HG03175 (cell line): ENCODE measurements at regions not wholly inside any gene's neighbourhood (a gene's known extent, or its start where the extent isn't known, plus 50 kb on each side); places are given as distances from the start of the nearest gene placed in this dataset.

ENCODE experiments used
- ATAC-seq: cut with Tn5 transposase; IDR thresholded peaks from one replicate; pipeline ENCODE4 v1.9.1; 2021; ENCODE audit warnings: mild to moderate bottlenecking, moderate library complexity; ENCODE audit not compliant: unreplicated experiment

- ATAC-seq, result no peak
Observed at GRCh38 chr1:198861636-198862035, 222.8 kb downstream of the PTPRC start.

GRCh38 chr1:198864695-198865094, 225.9 kb downstream of the PTPRC start:
- no peak for ATAC-seq

GRCh38 chr1:198865319-198865718, 226.5 kb downstream of the PTPRC start:
- no peak for ATAC-seq

GRCh38 chr1:198867182-198867581, 228.3 kb downstream of the PTPRC start:
- no peak for ATAC-seq

GRCh38 chr1:198873696-198874230, 234.9 kb downstream of the PTPRC start:
- no peak for ATAC-seq

- no peak for ATAC-seq
Observed at GRCh38 chr1:198876371-198876871, 237.6 kb downstream of the PTPRC start.

- no peak for ATAC-seq
Observed at GRCh38 chr1:198878566-198878965, 239.7 kb downstream of the PTPRC start.

- no peak for ATAC-seq
Observed at GRCh38 chr1:198879711-198880306, 241.0 kb downstream of the PTPRC start.

- no peak for ATAC-seq
Observed at GRCh38 chr1:198880397-198880796, 241.6 kb downstream of the PTPRC start.

GRCh38 chr1:198880818-198881597, 242.2 kb downstream of the PTPRC start:
- ATAC-seq, result no peak

- no peak for ATAC-seq
Observed at GRCh38 chr1:198883184-198883583, 244.3 kb downstream of the PTPRC start.

GRCh38 chr1:198887866-198888265, 249.0 kb downstream of the PTPRC start:
- no peak for ATAC-seq

- ATAC-seq, result no peak
Observed at GRCh38 chr1:198888379-198888943, 249.6 kb downstream of the PTPRC start.

- ATAC-seq, result no peak
Observed at GRCh38 chr1:198889101-198889500, 250.3 kb downstream of the PTPRC start.

- no peak for ATAC-seq
Observed at GRCh38 chr1:198889749-198890148, 250.9 kb downstream of the PTPRC start.

- no peak for ATAC-seq
Observed at GRCh38 chr1:198890214-198890930, 251.5 kb downstream of the PTPRC start.

GRCh38 chr1:198892065-198892464, 253.2 kb downstream of the PTPRC start:
- ATAC-seq, result no peak

GRCh38 chr1:198893141-198893540, 254.3 kb downstream of the PTPRC start:
- ATAC-seq, result no peak

GRCh38 chr1:198893763-198894444, 255.1 kb downstream of the PTPRC start:
- ATAC-seq, result no peak

- no peak for ATAC-seq
Observed at GRCh38 chr1:198901266-198901665, 262.4 kb downstream of the PTPRC start.

- no peak for ATAC-seq
Observed at GRCh38 chr1:198902655-198903054, 263.8 kb downstream of the PTPRC start.
